IMR-90 (cell line): ENCODE measurements at regions not wholly inside any gene's neighbourhood (a gene's known extent, or its start where the extent isn't known, plus 50 kb on each side); places are given as distances from the start of the nearest gene placed in this dataset.

Experiments
- ATAC-seq: fragments of 200-7000 bp; cut with Tn5 transposase; 2 replicates; pipeline ENCODE4 v1.9.1; 2020; ENCODE audit warnings: low read depth, mild to moderate bottlenecking, moderate library complexity
- BruUV-seq: library from RNA; stranded (reverse); fragments of 400-500 nt; replicated peaks from 2 replicates; lab custom pipeline; 2021; lab: Mats Ljungman, UMichigan
- CTCF ChIA-PET: fragments of 300-600 bp; formaldehyde crosslinking; extraction: SDS; loops from one replicate; lab custom pipeline; 2021; ENCODE audit warnings: antibody characterized with exemption; lab: Yijun Ruan, JAX
- POLR2A ChIA-PET: fragments of 300-600 bp; sonication (Branson Sonifier 250); formaldehyde crosslinking; loops from one replicate; lab custom pipeline; 2022; ENCODE audit warnings: antibody characterized with exemption; ENCODE audit not compliant: unreplicated experiment; lab: Charles Lee
- DNase-seq: peaks from one replicate; pipeline ENCODE4 v3.0.0; 2013
- H2AFZ ChIP-seq: replicated peaks from 2 replicates; pipeline ENCODE3; 2013; ENCODE audit warnings: low read length, mild to moderate bottlenecking; ENCODE audit not compliant: poor library complexity
- H2AK5ac ChIP-seq: 2 replicates; pipeline ENCODE4 v1.6.1; 2013; ENCODE audit warnings: low read depth, low read length, inconsistent platforms
- H2AK9ac ChIP-seq: replicated peaks from 2 replicates; pipeline ENCODE3; 2013; ENCODE audit warnings: mild to moderate bottlenecking, low read depth, low read length, moderate library complexity; ENCODE audit not compliant: poor library complexity
- H2BK120ac ChIP-seq: 2 replicates; pipeline ENCODE4 v1.6.1; 2013; ENCODE audit warnings: low read depth, low read length, inconsistent platforms
- H2BK15ac ChIP-seq: 3 replicates; pipeline ENCODE4 v1.6.1; 2013; ENCODE audit warnings: low read depth, low read length, inconsistent platforms
- H2BK20ac ChIP-seq: 2 replicates; pipeline ENCODE4 v1.6.1; 2013; ENCODE audit warnings: low read depth, mild to moderate bottlenecking, inconsistent platforms, low read length, moderate library complexity
- H2BK5ac ChIP-seq: 2 replicates; pipeline ENCODE4 v1.6.1; 2013; ENCODE audit warnings: mild to moderate bottlenecking, low read depth, low read length, inconsistent platforms; ENCODE audit not compliant: poor library complexity, severe bottlenecking
- H3K14ac ChIP-seq: replicated peaks from 2 replicates; pipeline ENCODE4 v1.6.1; 2013; ENCODE audit warnings: low read depth, low read length, inconsistent platforms
- H3K18ac ChIP-seq: 2 replicates; pipeline ENCODE4 v1.6.1; 2013; ENCODE audit warnings: low read depth, low read length, control low read depth
- H3K23ac ChIP-seq: 2 replicates; pipeline ENCODE4 v1.6.1; 2013; ENCODE audit warnings: low read depth, low read length, inconsistent platforms
- H3K27ac ChIP-seq: 2 replicates; pipeline ENCODE4 v1.5.1; 2013; ENCODE audit warnings: mild to moderate bottlenecking, control low read depth, low read length; ENCODE audit not compliant: insufficient read depth
- H3K27me3 ChIP-seq: 2 replicates; pipeline ENCODE4 v1.6.1; 2013; ENCODE audit warnings: low read length; ENCODE audit not compliant: control insufficient read depth, insufficient read depth
- H3K36me3 ChIP-seq: 2 replicates; pipeline ENCODE4 v1.6.1; 2013; ENCODE audit warnings: low read length, mixed read lengths; ENCODE audit not compliant: control insufficient read depth, insufficient read depth
- H3K4ac ChIP-seq: 2 replicates; pipeline ENCODE4 v1.6.1; 2013; ENCODE audit warnings: low read depth, low read length, inconsistent platforms
- H3K4me1 ChIP-seq: 2 replicates; pipeline ENCODE4 v1.6.1; 2013; ENCODE audit warnings: low read length, mixed read lengths; ENCODE audit not compliant: control insufficient read depth, insufficient read depth
- H3K4me2 ChIP-seq: 2 replicates; pipeline ENCODE4 v1.6.1; 2013; ENCODE audit warnings: low read depth, mild to moderate bottlenecking, control low read depth, low read length, moderate library complexity
- H3K4me3 ChIP-seq: 2 replicates; pipeline ENCODE4 v1.5.1; 2013; ENCODE audit warnings: low read depth, mild to moderate bottlenecking, control low read depth, low read length, moderate library complexity; ENCODE audit not compliant: insufficient read depth
- H3K56ac ChIP-seq: 2 replicates; pipeline ENCODE4 v1.6.1; 2013; ENCODE audit warnings: low read length, inconsistent platforms; ENCODE audit not compliant: insufficient read depth; ENCODE audit errors: extremely low read depth
- H3K79me1 ChIP-seq, 2 experiments: 2 replicates each; pipeline ENCODE4 v1.6.1; 2013; ENCODE audit warnings: low read length in 2 of 2, inconsistent platforms in 1 of 2, low read depth in 1 of 2
- H3K9ac ChIP-seq: 2 replicates; pipeline ENCODE4 v1.6.1; 2013; ENCODE audit warnings: low read depth, low read length, control low read depth
- H3K9me1 ChIP-seq: 2 replicates; pipeline ENCODE4 v1.6.1; 2013; ENCODE audit warnings: low read length, inconsistent platforms; ENCODE audit not compliant: insufficient read depth
- H3K9me3 ChIP-seq: 2 replicates; pipeline ENCODE4 v1.6.1; 2013; ENCODE audit warnings: low read length; ENCODE audit not compliant: control insufficient read depth, insufficient read depth
- H4K20me1 ChIP-seq: 2 replicates; pipeline ENCODE4 v1.6.1; 2013; ENCODE audit warnings: low read length, inconsistent platforms; ENCODE audit not compliant: insufficient read depth
- H4K5ac ChIP-seq: 2 replicates; pipeline ENCODE4 v1.6.1; 2013; ENCODE audit warnings: mild to moderate bottlenecking, low read depth, low read length, control low read depth
- H4K8ac ChIP-seq, 2 experiments: 2 replicates each; pipeline ENCODE4 v1.6.1; 2013; ENCODE audit warnings: low read depth in 2 of 2, low read length in 2 of 2, control low read depth in 1 of 2, inconsistent platforms in 1 of 2
- H4K91ac ChIP-seq: 2 replicates; pipeline ENCODE4 v1.6.1; 2013; ENCODE audit warnings: low read depth, low read length, inconsistent platforms; ENCODE audit not compliant: insufficient read depth
- BHLHE40 ChIP-seq: fragments of 150-350 bp; IDR thresholded peaks from 2 replicates; pipeline ENCODE4 v1.6.1; 2016; ENCODE audit warnings: mild to moderate bottlenecking, low read depth, low read length
- CEBPB ChIP-seq: IDR thresholded peaks from 2 replicates; pipeline ENCODE4 v1.6.1; 2012; ENCODE audit warnings: low read depth, low read length, improper control_type of control experiment
- CTCF ChIP-seq: conservative IDR thresholded peaks from 2 replicates; pipeline ENCODE4 v1.5.1; 2012; ENCODE audit warnings: mild to moderate bottlenecking, low read depth, low read length, improper control_type of control experiment
- ELK1 ChIP-seq: fragments of 150-350 bp; IDR thresholded peaks from 2 replicates; pipeline ENCODE4 v1.6.1; 2016; ENCODE audit warnings: low read depth, mild to moderate bottlenecking, low read length, moderate library complexity, borderline replicate concordance
- FOS ChIP-seq: fragments of 150-350 bp; IDR thresholded peaks from 2 replicates; pipeline ENCODE4 v1.6.1; 2016; ENCODE audit warnings: low read depth, low read length
- MAFK ChIP-seq: IDR thresholded peaks from 2 replicates; pipeline ENCODE4 v1.6.1; 2012; ENCODE audit warnings: low read depth, low read length, improper control_type of control experiment
- MAZ ChIP-seq: IDR thresholded peaks from 2 replicates; pipeline ENCODE4 v1.6.1; 2012; ENCODE audit warnings: low read depth, mild to moderate bottlenecking, low read length, improper control_type of control experiment, moderate library complexity, borderline replicate concordance
- MXI1 ChIP-seq: IDR thresholded peaks from 2 replicates; pipeline ENCODE4 v1.6.1; 2012; ENCODE audit warnings: low read depth, mild to moderate bottlenecking, low read length, moderate library complexity, borderline replicate concordance
- NFE2L2 ChIP-seq: fragments of 150-350 bp; IDR thresholded peaks from 2 replicates; pipeline ENCODE4 v1.6.1; 2016; ENCODE audit warnings: low read depth, mild to moderate bottlenecking, low read length
- POLR2A ChIP-seq: IDR thresholded peaks from 2 replicates; pipeline ENCODE4 v1.6.1; 2012; ENCODE audit warnings: mild to moderate bottlenecking, low read depth, low read length
- RCOR1 ChIP-seq: IDR thresholded peaks from 2 replicates; pipeline ENCODE4 v1.6.1; 2012; ENCODE audit warnings: mild to moderate bottlenecking, low read length, improper control_type of control experiment; ENCODE audit not compliant: insufficient replicate concordance
- SMC3 ChIP-seq: fragments of 150-350 bp; IDR thresholded peaks from 2 replicates; pipeline ENCODE4 v1.6.1; 2016; ENCODE audit warnings: low read depth, mild to moderate bottlenecking, antibody characterized with exemption, low read length, moderate library complexity
- USF2 ChIP-seq: fragments of 150-350 bp; IDR thresholded peaks from 2 replicates; pipeline ENCODE4 v1.6.1; 2017; ENCODE audit warnings: mild to moderate bottlenecking, antibody characterized with exemption, low read length, low read depth
- WGBS, 2 experiments: methylation state at CpG; one replicate each; pipeline versions ENCODE4 v1.1.5 to v1.1.7; 2013; ENCODE audit warnings: missing lambda C conversion rate in 2 of 2; ENCODE audit not compliant: insufficient read length in 1 of 2; ENCODE audit errors: extremely low coverage in 2 of 2; 5-methylcytosine and 5-hydroxymethylcytosine counted together
- dilution Hi-C: fragments of 300-500 bp; cut with HindIII; formaldehyde crosslinking; loops from one replicate; pipeline ENCODE4 v1.14.3; 2018; ENCODE audit warnings: low sequenced_read_pairs; ENCODE audit not compliant: unreplicated experiment
- in situ Hi-C: fragments of 300-500 bp; cut with MboI; formaldehyde crosslinking; loops from 3 replicates; pipeline ENCODE4 v1.14.3; 2019; ENCODE audit warnings: low sequenced_read_pairs, inconsistent platforms, mixed read lengths
- intact Hi-C: fragments of 100-400 bp; cut with micrococcal nuclease; formaldehyde crosslinking; loops from 2 replicates; pipeline ENCODE4 v1.10.0; 2022

- Histone ChIP-seq H3K4ac (no peak overlapping the region), H3K27ac (no peak overlapping the region), H2BK5ac (no peak overlapping the region), H4K5ac (no peak overlapping the region), H2BK15ac (no peak overlapping the region), H4K91ac (no peak overlapping the region), H2BK20ac (no peak overlapping the region), H4K20me1 (no peaks in the 10 kb centered on the region), H3K36me3 (no peaks in the 10 kb centered on the region), H3K4me3 (no peak overlapping the region), H2BK120ac (no peak overlapping the region), H3K27me3 (no peaks in the 10 kb centered on the region), H3K4me2 (no peak overlapping the region), H3K9me3 (no peaks in the 10 kb centered on the region), H3K9me1 (no peaks in the 10 kb centered on the region), H2AFZ (no peak overlapping the region), H3K4me1 (no peaks in the 10 kb centered on the region), H3K79me1 (no peaks in the 10 kb centered on the region), H2AK5ac (no peak overlapping the region), H3K23ac (no peak overlapping the region), H3K56ac (no peak overlapping the region), H3K18ac (no peak overlapping the region), H4K8ac (no peak overlapping the region), H2AK9ac (no peak overlapping the region), H3K9ac (no peak overlapping the region), H3K14ac (no peak overlapping the region)
- ChIA-PET CTCF (no interaction called here), POLR2A (no interaction called here)
- WGBS, 2 experiments = no CpG with 5 or more reads among the region's 1 CpG
- ATAC-seq = no peak
- no peak for DNase-seq
- BruUV-seq = no TSS peak
- intact Hi-C loops = no loop called here
- TF ChIP-seq ELK1 (no peak), MAFK (no peak), MAZ (no peak), MXI1 (no peak), FOS (no peak), BHLHE40 (no peak), CTCF (no peak), SMC3 (no peak), CEBPB (no peak), RCOR1 (no peak), POLR2A (no peak), NFE2L2 (no peak), USF2 (no peak)
- dilution Hi-C loops = no loop called here
- in situ Hi-C loops = no loop called here
Observed at GRCh38 chr5:68708842-68709170, 385.0 kb upstream of the SLC30A5 start.
